Trophoblast cell (in vitro differentiated cells and primary cell): ENCODE measurements at regions not wholly inside any gene's neighbourhood (a gene's known extent, or its start where the extent isn't known, plus 50 kb on each side); places are given as distances from the start of the nearest gene placed in this dataset.
"Not testable (repeated sequence)": the region's sequence is repeated elsewhere in the genome, so short reads cannot be mapped to it uniquely, and the experiment has no call there.

ENCODE experiments used
- DNase-seq, 2 donors: peaks; one replicate each; pipeline ENCODE4 v3.0.0-alpha.2; 2016
- H2AFZ ChIP-seq: 2 replicates; pipeline ENCODE4 v1.6.1; 2013; ENCODE audit warnings: low read length, moderate library complexity, mild to moderate bottlenecking; ENCODE audit not compliant: insufficient read depth, poor library complexity
- H2AK5ac ChIP-seq: 2 replicates; pipeline ENCODE4 v1.6.1; 2013; ENCODE audit warnings: mild to moderate bottlenecking, low read length
- H2BK120ac ChIP-seq: 2 replicates; pipeline ENCODE4 v1.6.1; 2013; ENCODE audit warnings: low read length, mild to moderate bottlenecking, moderate library complexity; ENCODE audit not compliant: insufficient read depth, poor library complexity
- H2BK12ac ChIP-seq: 2 replicates; pipeline ENCODE4 v1.6.1; 2013; ENCODE audit warnings: mild to moderate bottlenecking, low read length, moderate library complexity
- H2BK5ac ChIP-seq: 2 replicates; pipeline ENCODE4 v1.6.1; 2013; ENCODE audit warnings: low read length, low read depth, moderate library complexity, mild to moderate bottlenecking; ENCODE audit not compliant: poor library complexity
- H3K14ac ChIP-seq: 2 replicates; pipeline ENCODE4 v1.6.1; 2013; ENCODE audit warnings: mild to moderate bottlenecking, low read length
- H3K18ac ChIP-seq: 2 replicates; pipeline ENCODE4 v1.6.1; 2013; ENCODE audit warnings: mild to moderate bottlenecking, low read length
- H3K23ac ChIP-seq: 2 replicates; pipeline ENCODE4 v1.6.1; 2013; ENCODE audit warnings: low read length
- H3K27ac ChIP-seq: 2 replicates; pipeline ENCODE4 v1.5.1; 2013; ENCODE audit warnings: low read depth, mild to moderate bottlenecking, inconsistent platforms, low read length, moderate library complexity
- H3K27me3 ChIP-seq: 2 replicates; pipeline ENCODE4 v1.6.1; 2013; ENCODE audit warnings: inconsistent platforms, mild to moderate bottlenecking, low read length, moderate library complexity; ENCODE audit not compliant: insufficient read depth
- H3K36me3 ChIP-seq, 2 experiments: 1 replicate in 1 of 2; 2 replicates in 1 of 2; pipeline ENCODE4 v1.6.1; 2013; ENCODE audit warnings: low read length in 2 of 2, mild to moderate bottlenecking in 2 of 2, moderate library complexity in 1 of 2; ENCODE audit not compliant: insufficient read depth in 2 of 2, control insufficient read depth in 1 of 2
- H3K4ac ChIP-seq: 2 replicates; pipeline ENCODE4 v1.6.1; 2013; ENCODE audit warnings: low read depth, mild to moderate bottlenecking, low read length, moderate library complexity
- H3K4me1 ChIP-seq, 2 experiments: 1 replicate in 1 of 2; 2 replicates in 1 of 2; pipeline ENCODE4 v1.6.1; 2013; ENCODE audit warnings: low read length in 2 of 2, mild to moderate bottlenecking in 2 of 2, moderate library complexity in 1 of 2; ENCODE audit not compliant: insufficient read depth in 2 of 2, control insufficient read depth in 1 of 2
- H3K4me2 ChIP-seq: 2 replicates; pipeline ENCODE4 v1.6.1; 2013; ENCODE audit warnings: inconsistent platforms, mild to moderate bottlenecking, low read length, moderate library complexity
- H3K4me3 ChIP-seq: 2 replicates; pipeline ENCODE4 v1.5.1; 2013; ENCODE audit warnings: mild to moderate bottlenecking, low read depth, low read length, inconsistent platforms
- H3K79me1 ChIP-seq: one replicate; pipeline ENCODE4 v1.6.1; 2013; ENCODE audit warnings: low read length
- H3K79me2 ChIP-seq: 2 replicates; pipeline ENCODE4 v1.6.1; 2013; ENCODE audit warnings: low read length, mild to moderate bottlenecking; ENCODE audit not compliant: control insufficient read depth, insufficient read depth, poor library complexity
- H3K9ac ChIP-seq: 2 replicates; pipeline ENCODE4 v1.6.1; 2013; ENCODE audit warnings: mild to moderate bottlenecking, low read length
- H3K9me3 ChIP-seq: 2 replicates; pipeline ENCODE4 v1.6.1; 2013; ENCODE audit warnings: low read depth, mild to moderate bottlenecking, control low read depth, inconsistent platforms, low read length; ENCODE audit not compliant: insufficient read depth
- H4K12ac ChIP-seq: 2 replicates; pipeline ENCODE4 v1.6.1; 2013; ENCODE audit warnings: low read depth, mild to moderate bottlenecking, low read length, moderate library complexity
- H4K8ac ChIP-seq: 2 replicates; pipeline ENCODE4 v1.6.1; 2013; ENCODE audit warnings: low read depth, mild to moderate bottlenecking, low read length, moderate library complexity
- H4K91ac ChIP-seq: one replicate; pipeline ENCODE4 v1.6.1; 2013; ENCODE audit warnings: low read depth, mild to moderate bottlenecking, low read length, moderate library complexity
- WGBS: extraction: QIAGEN DNeasy Blood & Tissue Kit; methylation state at CpG from one replicate; pipeline ENCODE4 v1.1.7; 2013; ENCODE audit warnings: missing lambda C conversion rate; ENCODE audit not compliant: insufficient read length, insufficient coverage; ENCODE audit errors: extremely low coverage; 5-methylcytosine and 5-hydroxymethylcytosine counted together

DNA sequence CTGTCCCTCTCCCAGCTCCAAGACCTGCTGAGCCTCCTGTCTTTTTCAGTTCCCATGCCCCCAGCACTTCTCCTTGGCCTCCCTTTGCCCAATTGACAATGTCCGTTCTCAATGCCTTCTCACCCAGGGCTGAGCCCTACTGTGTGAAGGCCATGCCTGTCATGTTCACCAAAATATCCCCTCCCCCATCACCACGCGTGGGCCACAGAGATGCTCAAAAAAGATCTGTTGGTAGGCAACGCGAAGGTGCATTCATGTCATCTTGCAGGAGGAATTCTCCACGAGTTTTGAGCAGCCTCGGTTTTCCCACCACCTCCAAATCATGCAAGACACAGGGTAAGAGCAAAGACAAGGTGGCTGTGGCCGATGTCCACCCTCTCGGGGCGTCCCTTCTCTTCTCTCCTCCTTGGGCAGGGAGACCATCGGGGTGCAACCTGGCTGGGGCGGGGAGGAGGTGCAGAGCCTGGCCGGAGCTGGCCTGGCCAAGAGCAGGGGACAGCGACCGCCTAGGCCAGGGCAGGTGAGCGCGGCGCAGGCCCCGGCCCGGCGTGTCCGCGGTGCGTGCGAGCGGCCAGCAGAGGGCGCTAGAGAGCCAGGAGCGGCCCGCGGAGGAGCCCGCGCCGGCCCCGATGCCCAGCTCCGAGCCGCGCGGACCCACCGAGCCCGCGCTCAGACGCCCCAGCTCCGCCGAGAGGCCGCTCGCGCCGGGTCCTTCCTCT is 56.3 kb upstream of the KRTAP5-11 start:
- not testable (repeated sequence) for H4K12ac ChIP-seq, H3K27me3 ChIP-seq, H3K9me3 ChIP-seq, H3K79me1 ChIP-seq, H2AFZ ChIP-seq, H3K79me2 ChIP-seq, H3K27ac ChIP-seq, H3K9ac ChIP-seq, H3K4ac ChIP-seq, H2AK5ac ChIP-seq, H4K8ac ChIP-seq, H2BK5ac ChIP-seq, H3K18ac ChIP-seq, H3K36me3 ChIP-seq, H2BK12ac ChIP-seq, H3K4me1 ChIP-seq, H3K23ac ChIP-seq, H2BK120ac ChIP-seq, H3K14ac ChIP-seq, H4K91ac ChIP-seq
- Histone ChIP-seq H3K4me2 (peak overlapping the region; percentile 63), H3K4me3 (peak overlapping the region; percentile 37)
- peak; percentile 47 to 81 for DNase-seq
- no CpG with 5 or more reads among the region's 48 CpGs for WGBS

GRCh38 chr11:71639520-71639849 is 56.8 kb upstream of the KRTAP5-11 start:
- not testable (repeated sequence) for H2AFZ ChIP-seq, H3K79me2 ChIP-seq, H3K14ac ChIP-seq, H3K18ac ChIP-seq, H2BK5ac ChIP-seq, H3K27me3 ChIP-seq, H4K8ac ChIP-seq, H3K79me1 ChIP-seq, H2AK5ac ChIP-seq, H2BK12ac ChIP-seq, H3K9ac ChIP-seq, H3K9me3 ChIP-seq, H3K23ac ChIP-seq, H2BK120ac ChIP-seq, H4K12ac ChIP-seq, H3K36me3 ChIP-seq, H3K4me1 ChIP-seq, H3K4ac ChIP-seq, H3K27ac ChIP-seq, H4K91ac ChIP-seq
- Histone ChIP-seq H3K4me2 (peak overlapping the region; percentile 63), H3K4me3 (peak overlapping the region; percentile 37)
- WGBS: no CpG with 5 or more reads among the region's 32 CpGs
- peak in 1 of 2 donors; percentile 38 for DNase-seq

DNA sequence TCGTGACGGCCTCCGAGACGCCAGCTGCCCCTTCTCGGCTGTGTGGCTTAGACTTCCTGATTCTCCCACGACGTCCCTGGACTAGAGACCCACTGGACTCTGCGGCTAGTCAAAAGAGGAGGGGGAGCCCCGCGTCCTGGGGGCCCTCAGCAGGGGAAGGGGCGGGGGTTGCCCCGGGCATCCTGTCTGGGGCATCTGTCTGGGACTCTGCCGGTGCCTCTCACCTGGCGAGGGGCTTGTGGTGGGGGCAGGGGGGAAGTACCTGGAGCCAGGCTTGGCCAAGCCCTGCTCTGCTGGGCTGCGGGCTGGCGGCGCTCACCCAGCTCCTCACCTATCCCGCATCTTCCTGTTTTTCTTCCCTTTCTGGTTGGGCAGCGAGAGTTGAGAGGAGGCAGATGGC is 57.2 kb upstream of the KRTAP5-11 start:
- not testable (repeated sequence) for H3K4me3 ChIP-seq, H2BK12ac ChIP-seq, H3K9ac ChIP-seq, H3K79me1 ChIP-seq, H3K36me3 ChIP-seq, H3K27ac ChIP-seq, H4K8ac ChIP-seq, H4K91ac ChIP-seq, H3K79me2 ChIP-seq, H3K9me3 ChIP-seq, H3K23ac ChIP-seq, H2BK5ac ChIP-seq, H2AFZ ChIP-seq, H2AK5ac ChIP-seq, H2BK120ac ChIP-seq, H3K14ac ChIP-seq, H3K4me1 ChIP-seq, H3K18ac ChIP-seq, H3K4ac ChIP-seq, H3K27me3 ChIP-seq, H4K12ac ChIP-seq
- WGBS: no CpG with 5 or more reads among the region's 19 CpGs
- peak in 1 of 2 donors; percentile 2 for DNase-seq
- peak overlapping the region; percentile 27 for H3K4me2 ChIP-seq

DNA sequence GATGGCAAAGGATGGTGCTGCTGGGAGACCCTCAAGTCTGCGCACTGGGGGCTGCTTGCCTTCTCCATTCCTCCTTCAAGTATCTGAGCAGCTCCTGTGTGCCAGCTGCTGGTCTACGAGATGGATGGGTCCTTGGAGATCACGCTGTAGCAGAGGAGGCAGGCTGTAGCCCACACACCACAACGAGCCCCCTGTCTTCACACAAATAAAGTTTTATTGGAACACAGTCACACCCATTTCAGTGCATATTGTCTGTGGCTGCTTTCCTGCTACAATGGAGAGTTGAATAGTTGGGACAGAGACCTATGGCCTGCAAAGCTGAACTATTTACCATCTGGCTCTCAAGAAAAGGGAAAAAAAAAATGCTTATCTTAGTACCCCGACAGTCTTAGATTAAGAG is 64.4 kb upstream of the KRTAP5-11 start:
- H3K4me2 ChIP-seq, H3K9me3 ChIP-seq, DNase-seq, H4K12ac ChIP-seq, H3K23ac ChIP-seq, H2BK5ac ChIP-seq, H3K14ac ChIP-seq, H2BK120ac ChIP-seq, H4K91ac ChIP-seq, H3K36me3 ChIP-seq, H3K79me2 ChIP-seq, H2AK5ac ChIP-seq, H3K4me1 ChIP-seq, H2AFZ ChIP-seq, H3K9ac ChIP-seq, H3K4me3 ChIP-seq, H3K27ac ChIP-seq, H2BK12ac ChIP-seq, H3K27me3 ChIP-seq, H3K79me1 ChIP-seq, H3K4ac ChIP-seq, H3K18ac ChIP-seq, H4K8ac ChIP-seq: not testable (repeated sequence)
- WGBS: no CpG with 5 or more reads among the region's 5 CpGs
